GM12892 (cell line): ENCODE measurements at regions not wholly inside any gene's neighbourhood (a gene's known extent, or its start where the extent isn't known, plus 50 kb on each side); places are given as distances from the start of the nearest gene placed in this dataset.

Source experiments
- DNase-seq: peaks from one replicate; pipeline ENCODE4 v3.0.0; 2011; ENCODE audit not compliant: insufficient read length
- FAIRE-seq: peaks from 2 replicates; lab custom pipeline; 2011; peaks lifted over from hg19 to GRCh38; lab: Jason Lieb, UNC
- POLR2A ChIP-seq: IDR thresholded peaks from 2 replicates; pipeline ENCODE4 v1.6.1; 2011; ENCODE audit warnings: low read depth, low read length, control low read depth
- POLR2AphosphoS5 ChIP-seq: IDR thresholded peaks from 2 replicates; pipeline ENCODE4 v1.6.1; 2011; ENCODE audit warnings: low read depth, low read length, control low read depth
- TAF1 ChIP-seq: IDR thresholded peaks from 2 replicates; pipeline ENCODE4 v1.6.1; 2011; ENCODE audit warnings: low read depth, mild to moderate bottlenecking, control low read depth, low read length, borderline replicate concordance

DNA sequence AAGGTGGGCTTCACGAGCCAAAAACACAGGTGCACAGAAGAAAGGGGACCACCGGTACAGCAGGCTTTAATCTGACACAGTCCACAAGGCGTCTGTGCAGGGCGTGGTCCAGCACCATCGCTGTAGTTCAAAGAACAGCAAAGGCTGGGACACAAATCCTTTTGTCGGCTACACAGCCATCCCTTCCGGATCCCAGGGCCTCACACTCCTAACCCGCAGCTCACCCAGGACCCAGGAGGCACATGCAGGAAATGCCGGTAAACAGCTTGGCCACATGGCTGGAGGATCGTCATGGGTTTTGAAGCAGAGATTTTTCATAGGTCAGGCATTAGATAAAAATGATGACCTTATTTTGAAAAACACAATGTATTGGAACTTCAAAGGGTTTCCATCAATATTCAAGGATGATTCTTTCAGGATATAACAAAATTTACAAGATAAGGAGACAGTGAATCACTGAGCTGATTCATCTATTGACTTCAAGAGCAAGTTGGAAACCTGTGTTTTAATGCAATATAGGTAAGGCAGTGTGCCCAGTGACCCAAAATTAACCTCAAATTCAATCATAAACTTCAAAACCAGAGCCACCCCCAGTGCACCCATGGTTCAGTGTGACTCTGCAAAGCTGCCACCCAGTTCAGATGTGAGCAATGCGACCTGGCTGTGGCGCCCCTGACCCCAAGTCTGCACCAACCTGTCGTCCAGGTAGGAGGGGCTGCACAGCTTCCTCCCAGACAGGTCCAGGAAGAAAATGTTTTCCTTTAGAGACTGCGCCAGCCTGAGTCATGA, 74.4 kb downstream of the TMEM18 start:
- no peak for TF ChIP-seq POLR2AphosphoS5
- no peak for TF ChIP-seq TAF1
- no peak for TF ChIP-seq POLR2A
- DNase-seq: no peak
- FAIRE-seq: no peak

GRCh38 chr2:601806-602455, 75.3 kb downstream of the TMEM18 start:
- no peak for DNase-seq
- TF ChIP-seq POLR2AphosphoS5 (no peak), TAF1 (no peak), POLR2A (no peak)
- no peak for FAIRE-seq

DNA sequence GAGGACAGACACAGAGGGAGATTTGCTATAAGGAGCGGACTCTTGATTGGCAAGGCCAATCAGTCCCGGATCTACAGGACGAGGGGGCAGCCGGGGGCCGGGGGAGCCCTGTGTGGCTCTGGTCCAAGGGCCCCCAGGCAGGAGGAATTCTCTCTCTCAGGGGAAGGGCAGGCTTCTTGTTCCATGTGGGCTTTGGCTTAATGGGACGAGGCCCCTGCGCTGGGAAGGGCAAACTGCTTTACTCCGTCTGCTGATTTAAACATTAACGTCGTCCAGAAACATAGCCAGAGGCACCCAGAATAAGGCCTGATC, 75.9 kb downstream of the TMEM18 start:
- TF ChIP-seq TAF1: no peak
- TF ChIP-seq POLR2AphosphoS5: no peak
- TF ChIP-seq POLR2A: no peak
- no peak for FAIRE-seq
- no peak for DNase-seq

DNA sequence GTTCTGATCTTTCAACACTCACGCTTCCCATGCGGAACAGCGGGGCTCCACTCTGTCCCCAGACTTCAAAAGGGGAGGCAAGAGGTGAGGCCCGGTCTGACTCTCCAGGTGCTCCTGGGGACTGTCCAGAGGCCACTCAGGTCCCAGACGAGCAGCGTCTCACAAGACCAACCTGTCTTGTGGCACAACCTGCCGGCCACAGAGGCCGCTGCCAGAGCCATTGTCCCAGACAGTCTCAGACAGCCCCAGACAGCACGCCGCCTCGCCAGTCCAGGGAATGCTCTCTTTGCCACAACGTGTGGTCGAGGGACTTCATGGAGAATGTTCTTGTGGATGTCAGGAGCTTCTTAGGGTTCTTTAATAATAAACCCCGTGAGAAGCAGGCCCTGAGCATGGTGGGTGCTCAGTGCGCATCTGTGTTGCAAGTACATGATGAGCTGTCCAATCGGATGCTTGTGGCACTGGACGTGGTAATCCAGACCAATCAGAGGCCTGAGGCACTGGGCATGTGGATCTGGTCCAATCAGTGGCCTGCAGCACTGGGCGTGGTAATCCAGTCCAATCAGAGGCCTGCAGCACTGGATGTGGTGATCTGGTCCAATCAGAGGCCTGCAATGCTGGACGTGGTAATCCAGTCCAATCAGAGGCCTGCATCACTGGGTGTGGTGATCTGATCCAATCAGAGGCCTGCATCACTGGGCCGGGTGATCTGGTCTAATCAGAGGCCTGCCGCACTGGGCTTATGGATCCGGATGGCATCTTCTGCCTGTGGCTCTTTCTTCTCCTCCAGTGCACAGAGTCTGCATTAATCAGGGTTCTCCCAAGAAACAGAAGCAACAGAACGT, 76.4 kb downstream of the TMEM18 start:
- no peak for FAIRE-seq
- DNase-seq: no peak
- TF ChIP-seq POLR2AphosphoS5: no peak
- TF ChIP-seq POLR2A: no peak
- TF ChIP-seq TAF1: no peak

- FAIRE-seq: no peak
- TF ChIP-seq TAF1 (no peak), POLR2A (no peak), POLR2AphosphoS5 (no peak)
- no peak for DNase-seq
These were observed 77.6 kb downstream of the TMEM18 start for GRCh38 chr2:599601-600000.

GRCh38 chr2:598058-598802, 79.0 kb downstream of the TMEM18 start:
- DNase-seq (no peak), FAIRE-seq (no peak)
- TF ChIP-seq TAF1 (no peak), POLR2AphosphoS5 (no peak), POLR2A (no peak)

GRCh38 chr2:595831-596592, 81.2 kb downstream of the TMEM18 start:
- no peak for TF ChIP-seq TAF1
- no peak for TF ChIP-seq POLR2AphosphoS5
- no peak for TF ChIP-seq POLR2A
- FAIRE-seq: no peak

GRCh38 chr2:595141-595815, 81.9 kb downstream of the TMEM18 start:
- no peak for TF ChIP-seq TAF1
- TF ChIP-seq POLR2AphosphoS5: no peak
- TF ChIP-seq POLR2A: no peak
- no peak for FAIRE-seq
- no peak for DNase-seq

More at GRCh38 chr2:595831-596592, 81.2 kb downstream of the TMEM18 start:
- no peak for DNase-seq

DNA sequence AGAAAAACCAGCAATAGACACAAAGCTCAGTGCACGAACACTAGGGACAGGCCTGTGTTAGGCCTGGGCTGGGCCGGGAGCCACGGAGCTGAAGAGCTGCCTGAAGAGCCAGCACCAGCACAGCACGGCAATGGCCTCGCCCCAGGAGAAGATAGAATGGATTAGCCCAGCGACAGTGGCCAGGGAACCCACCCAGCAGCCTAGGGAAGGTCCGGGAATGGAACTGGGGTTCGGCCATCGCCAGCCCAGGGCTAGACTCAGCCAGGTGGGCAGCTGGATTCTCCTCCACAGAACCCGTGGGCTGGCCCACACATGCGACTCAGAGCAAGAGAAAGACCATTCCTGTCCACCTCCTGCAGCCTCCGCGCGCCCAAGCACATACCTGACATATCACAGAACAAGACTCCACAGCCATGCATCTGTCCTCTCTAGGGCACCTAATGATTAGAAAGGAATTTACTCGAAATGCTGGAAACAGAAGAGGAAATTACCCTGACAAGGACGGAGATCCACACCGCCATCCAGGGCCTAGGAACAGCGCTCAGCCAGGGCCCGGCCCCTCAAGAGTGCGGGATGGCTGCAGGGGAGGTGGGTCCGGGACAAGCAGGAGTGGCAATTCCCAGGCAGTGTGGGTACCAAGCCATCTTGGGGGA, 82.8 kb downstream of the TMEM18 start:
- FAIRE-seq: no peak
- TF ChIP-seq TAF1 (no peak), POLR2A (no peak), POLR2AphosphoS5 (no peak)
- DNase-seq: no peak
